KMS-11 (cell line): ENCODE measurements at regions not wholly inside any gene's neighbourhood (a gene's known extent, or its start where the extent isn't known, plus 50 kb on each side); places are given as distances from the start of the nearest gene placed in this dataset.

Experiments used
- H2AFZ ChIP-seq: fragments of 200-600 bp; sonication (generic); 2 replicates; pipeline ENCODE4 v1.6.1; 2016; ENCODE audit warnings: antibody characterized with exemption, mixed run types, low read depth
- H3K27ac ChIP-seq: fragments of 200-600 bp; sonication (generic); 2 replicates; pipeline ENCODE4 v1.6.1; 2016; ENCODE audit warnings: mild to moderate bottlenecking, mixed run types
- H3K27me3 ChIP-seq: fragments of 200-600 bp; sonication (generic); 2 replicates; pipeline ENCODE4 v1.6.1; 2017; ENCODE audit warnings: mild to moderate bottlenecking, low read depth, mixed run types, moderate library complexity; ENCODE audit not compliant: insufficient read depth
- H3K36me3 ChIP-seq: fragments of 200-600 bp; sonication (generic); 2 replicates; pipeline ENCODE4 v1.6.1; 2017; ENCODE audit warnings: mild to moderate bottlenecking, mixed run types; ENCODE audit not compliant: insufficient read depth
- H3K4me1 ChIP-seq: fragments of 200-600 bp; sonication (generic); 2 replicates; pipeline ENCODE4 v1.6.1; 2016; ENCODE audit warnings: mild to moderate bottlenecking, low read depth, mixed run types; ENCODE audit not compliant: poor library complexity, severe bottlenecking
- H3K4me2 ChIP-seq: fragments of 200-600 bp; sonication (generic); 2 replicates; pipeline ENCODE4 v1.7.0; 2016; ENCODE audit warnings: mild to moderate bottlenecking, mixed run types
- H3K4me3 ChIP-seq: fragments of 200-600 bp; sonication (generic); IDR thresholded peaks from 2 replicates; pipeline ENCODE4 v1.6.1; 2017; ENCODE audit warnings: low read depth, low read length, mixed read lengths; ENCODE audit not compliant: insufficient read depth
- H3K79me2 ChIP-seq: fragments of 200-600 bp; sonication (generic); 2 replicates; pipeline ENCODE4 v1.6.1; 2016; ENCODE audit warnings: low read depth, mixed run types; ENCODE audit not compliant: insufficient read depth
- H3K9ac ChIP-seq: fragments of 200-600 bp; sonication (generic); 2 replicates; pipeline ENCODE4 v1.6.1; 2016; ENCODE audit warnings: mild to moderate bottlenecking, mixed run types
- H4K20me1 ChIP-seq: fragments of 200-600 bp; sonication (generic); 2 replicates; pipeline ENCODE4 v1.6.1; 2016; ENCODE audit warnings: mild to moderate bottlenecking, mixed run types; ENCODE audit not compliant: insufficient read depth
- CTCF ChIP-seq: fragments of 200-600 bp; sonication (generic); conservative IDR thresholded peaks from 2 replicates; pipeline ENCODE4 v1.6.1; 2017; ENCODE audit warnings: low read depth, mild to moderate bottlenecking, antibody characterized with exemption, low read length, moderate library complexity, mixed read lengths

GRCh38 chr4:104064646-104065577 is 345.1 kb upstream of the TACR3 start:
- Histone ChIP-seq H4K20me1 (no peaks in the 10 kb centered on the region), H2AFZ (0 out of 2 replicates have a peak overlapping the region, but pooled peaks have one; percentile 18), H3K4me3 (no peak overlapping the region), H3K9ac (no peak overlapping the region), H3K4me2 (peak overlapping the region; percentile 13; the same call in 1 of the 2 replicates), H3K4me1 (peaks cover 30% of the 10 kb centered on the region), H3K27ac (no peak overlapping the region), H3K36me3 (no peaks in the 10 kb centered on the region), H3K27me3 (no peaks in the 10 kb centered on the region), H3K79me2 (no peaks in the 10 kb centered on the region)
- peak; percentile 90 for TF ChIP-seq CTCF

DNA sequence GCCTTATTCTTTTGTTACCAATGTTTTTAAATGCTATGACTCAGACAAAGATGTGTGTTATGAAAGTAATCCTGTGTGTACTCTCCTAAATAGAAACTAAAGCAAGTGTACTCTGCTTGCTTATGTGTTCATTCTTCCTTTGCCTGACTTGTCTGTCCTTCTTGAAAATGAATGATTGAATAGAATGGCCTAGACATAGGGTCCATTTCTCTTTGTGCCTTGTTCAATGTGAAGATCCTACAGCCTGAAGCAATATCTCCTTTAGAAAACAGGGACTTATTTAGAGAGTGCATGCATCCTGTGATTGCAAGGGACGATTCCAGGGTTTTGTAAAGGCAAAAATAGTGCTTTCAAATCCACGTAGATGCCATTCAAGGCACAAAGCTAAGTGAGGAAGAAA is 343.6 kb upstream of the TACR3 start:
- Histone ChIP-seq H3K9ac (no peak overlapping the region), H3K4me2 (no peak overlapping the region), H4K20me1 (no peaks in the 10 kb centered on the region), H2AFZ (no peak overlapping the region), H3K36me3 (no peaks in the 10 kb centered on the region), H3K27me3 (no peaks in the 10 kb centered on the region), H3K79me2 (no peaks in the 10 kb centered on the region), H3K4me3 (no peak overlapping the region), H3K4me1 (peaks cover 30% of the 10 kb centered on the region), H3K27ac (no peak overlapping the region)
- TF ChIP-seq CTCF, result no peak

- Histone ChIP-seq H4K20me1 (no peaks in the 10 kb centered on the region), H2AFZ (no peak overlapping the region), H3K4me1 (no peaks in the 10 kb centered on the region)
Measured at GRCh38 chr4:104044369-104044768, 324.6 kb upstream of the TACR3 start.

DNA sequence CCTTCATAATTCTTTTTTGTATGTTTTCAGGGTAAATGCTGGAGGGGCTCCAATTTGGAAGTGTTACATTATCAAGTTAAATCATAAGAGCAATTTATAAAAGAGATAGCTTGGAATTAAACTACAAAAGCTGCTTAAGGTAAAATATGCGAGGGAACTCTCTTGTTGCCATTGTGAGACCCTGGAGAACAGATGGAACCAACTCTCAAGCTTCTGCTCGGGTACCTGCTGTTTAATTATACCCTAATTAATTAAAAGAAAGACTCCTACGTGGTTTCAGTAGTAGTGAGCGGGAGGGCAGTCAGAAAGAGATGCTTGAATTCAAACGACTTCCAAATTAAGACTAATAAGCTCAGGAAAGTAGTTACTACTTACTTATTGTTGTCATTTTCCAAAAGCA is 313.1 kb upstream of the TACR3 start:
- Histone ChIP-seq H4K20me1 (no peaks in the 10 kb centered on the region), H3K4me1 (no peaks in the 10 kb centered on the region), H3K4me3 (no peak overlapping the region), H3K27ac (no peak overlapping the region), H2AFZ (no peak overlapping the region), H3K4me2 (no peak overlapping the region), H3K79me2 (no peaks in the 10 kb centered on the region), H3K36me3 (no peaks in the 10 kb centered on the region), H3K27me3 (no peaks in the 10 kb centered on the region), H3K9ac (no peak overlapping the region)
- TF ChIP-seq CTCF, result no peak

More at GRCh38 chr4:104044369-104044768, 324.6 kb upstream of the TACR3 start:
- Histone ChIP-seq H3K79me2 (no peaks in the 10 kb centered on the region), H3K4me2 (no peak overlapping the region), H3K36me3 (no peaks in the 10 kb centered on the region), H3K9ac (no peak overlapping the region), H3K4me3 (no peak overlapping the region), H3K27me3 (no peaks in the 10 kb centered on the region), H3K27ac (no peak overlapping the region)
- TF ChIP-seq CTCF, result no peak
